Kidney glomerular epithelial cell (primary cell): ENCODE measurements at regions not wholly inside any gene's neighbourhood (a gene's known extent, or its start where the extent isn't known, plus 50 kb on each side); places are given as distances from the start of the nearest gene placed in this dataset.

Source experiments
- DNase-seq: peaks from one replicate; lab custom pipeline; 2025; lab: John Stamatoyannopoulos, UW

GRCh38 chr15:91678003-91678402 lies 175.5 kb upstream of the SLCO3A1 start:
- no peak for DNase-seq

- no peak for DNase-seq
Measured at GRCh38 chr15:91679447-91679846, 174.1 kb upstream of the SLCO3A1 start.

GRCh38 chr15:91685436-91685835 lies 168.1 kb upstream of the SLCO3A1 start:
- no peak for DNase-seq

GRCh38 chr15:91688811-91689210 lies 164.7 kb upstream of the SLCO3A1 start:
- DNase-seq, result no peak

GRCh38 chr15:91689377-91689776 lies 164.1 kb upstream of the SLCO3A1 start:
- DNase-seq, result no peak

GRCh38 chr15:91692596-91692995 lies 160.9 kb upstream of the SLCO3A1 start:
- no peak for DNase-seq

GRCh38 chr15:91694131-91694830 lies 159.2 kb upstream of the SLCO3A1 start:
- DNase-seq, result no peak

GRCh38 chr15:91694831-91695210 lies 158.7 kb upstream of the SLCO3A1 start:
- no peak for DNase-seq

GRCh38 chr15:91695799-91696198 lies 157.7 kb upstream of the SLCO3A1 start:
- no peak for DNase-seq

- DNase-seq, result no peak
Measured at GRCh38 chr15:91696981-91697380, 156.5 kb upstream of the SLCO3A1 start.

GRCh38 chr15:91698241-91698640 lies 155.3 kb upstream of the SLCO3A1 start:
- DNase-seq, result no peak

- DNase-seq, result no peak
Measured at GRCh38 chr15:91699741-91700140, 153.8 kb upstream of the SLCO3A1 start.

GRCh38 chr15:91703274-91703673 lies 150.2 kb upstream of the SLCO3A1 start:
- DNase-seq, result no peak

- DNase-seq, result no peak
Measured at GRCh38 chr15:91704343-91704742, 149.2 kb upstream of the SLCO3A1 start.

- DNase-seq, result peak; percentile 48
Measured at GRCh38 chr15:91706322-91707032, 147.0 kb upstream of the SLCO3A1 start.

GRCh38 chr15:91710080-91710698 lies 143.3 kb upstream of the SLCO3A1 start:
- no peak for DNase-seq

GRCh38 chr15:91711384-91712033 lies 142.0 kb upstream of the SLCO3A1 start:
- no peak for DNase-seq

- DNase-seq, result no peak
Measured at GRCh38 chr15:91712286-91712685, 141.2 kb upstream of the SLCO3A1 start.

GRCh38 chr15:91716536-91716935 lies 137.0 kb upstream of the SLCO3A1 start:
- no peak for DNase-seq

GRCh38 chr15:91717811-91718210 lies 135.7 kb upstream of the SLCO3A1 start:
- no peak for DNase-seq

- no peak for DNase-seq
Measured at GRCh38 chr15:91723959-91724358, 129.5 kb upstream of the SLCO3A1 start.

- DNase-seq, result no peak
Measured at GRCh38 chr15:91733661-91734060, 119.8 kb upstream of the SLCO3A1 start.
